IMR-90 (cell line): ENCODE measurements at regions not wholly inside any gene's neighbourhood (a gene's known extent, or its start where the extent isn't known, plus 50 kb on each side); places are given as distances from the start of the nearest gene placed in this dataset.

ENCODE experiments used
- ATAC-seq: fragments of 200-7000 bp; cut with Tn5 transposase; 2 replicates; pipeline ENCODE4 v1.9.1; 2020; ENCODE audit warnings: low read depth, mild to moderate bottlenecking, moderate library complexity
- BruUV-seq: library from RNA; stranded (reverse); fragments of 400-500 nt; replicated peaks from 2 replicates; lab custom pipeline; 2021; lab: Mats Ljungman, UMichigan
- CTCF ChIA-PET: fragments of 300-600 bp; formaldehyde crosslinking; extraction: SDS; loops from one replicate; lab custom pipeline; 2021; ENCODE audit warnings: antibody characterized with exemption; lab: Yijun Ruan, JAX
- POLR2A ChIA-PET: fragments of 300-600 bp; sonication (Branson Sonifier 250); formaldehyde crosslinking; loops from one replicate; lab custom pipeline; 2022; ENCODE audit warnings: antibody characterized with exemption; ENCODE audit not compliant: unreplicated experiment; lab: Charles Lee
- DNase-seq: peaks from one replicate; pipeline ENCODE4 v3.0.0; 2013
- H2AFZ ChIP-seq: replicated peaks from 2 replicates; pipeline ENCODE3; 2013; ENCODE audit warnings: low read length, mild to moderate bottlenecking; ENCODE audit not compliant: poor library complexity
- H2AK5ac ChIP-seq: 2 replicates; pipeline ENCODE4 v1.6.1; 2013; ENCODE audit warnings: low read depth, low read length, inconsistent platforms
- H2AK9ac ChIP-seq: replicated peaks from 2 replicates; pipeline ENCODE3; 2013; ENCODE audit warnings: mild to moderate bottlenecking, low read depth, low read length, moderate library complexity; ENCODE audit not compliant: poor library complexity
- H2BK120ac ChIP-seq: 2 replicates; pipeline ENCODE4 v1.6.1; 2013; ENCODE audit warnings: low read depth, low read length, inconsistent platforms
- H2BK15ac ChIP-seq: 3 replicates; pipeline ENCODE4 v1.6.1; 2013; ENCODE audit warnings: low read depth, low read length, inconsistent platforms
- H2BK20ac ChIP-seq: 2 replicates; pipeline ENCODE4 v1.6.1; 2013; ENCODE audit warnings: low read depth, mild to moderate bottlenecking, inconsistent platforms, low read length, moderate library complexity
- H2BK5ac ChIP-seq: 2 replicates; pipeline ENCODE4 v1.6.1; 2013; ENCODE audit warnings: mild to moderate bottlenecking, low read depth, low read length, inconsistent platforms; ENCODE audit not compliant: poor library complexity, severe bottlenecking
- H3K14ac ChIP-seq: replicated peaks from 2 replicates; pipeline ENCODE4 v1.6.1; 2013; ENCODE audit warnings: low read depth, low read length, inconsistent platforms
- H3K18ac ChIP-seq: 2 replicates; pipeline ENCODE4 v1.6.1; 2013; ENCODE audit warnings: low read depth, low read length, control low read depth
- H3K23ac ChIP-seq: 2 replicates; pipeline ENCODE4 v1.6.1; 2013; ENCODE audit warnings: low read depth, low read length, inconsistent platforms
- H3K27ac ChIP-seq: 2 replicates; pipeline ENCODE4 v1.5.1; 2013; ENCODE audit warnings: mild to moderate bottlenecking, control low read depth, low read length; ENCODE audit not compliant: insufficient read depth
- H3K27me3 ChIP-seq: 2 replicates; pipeline ENCODE4 v1.6.1; 2013; ENCODE audit warnings: low read length; ENCODE audit not compliant: control insufficient read depth, insufficient read depth
- H3K36me3 ChIP-seq: 2 replicates; pipeline ENCODE4 v1.6.1; 2013; ENCODE audit warnings: low read length, mixed read lengths; ENCODE audit not compliant: control insufficient read depth, insufficient read depth
- H3K4ac ChIP-seq: 2 replicates; pipeline ENCODE4 v1.6.1; 2013; ENCODE audit warnings: low read depth, low read length, inconsistent platforms
- H3K4me1 ChIP-seq: 2 replicates; pipeline ENCODE4 v1.6.1; 2013; ENCODE audit warnings: low read length, mixed read lengths; ENCODE audit not compliant: control insufficient read depth, insufficient read depth
- H3K4me2 ChIP-seq: 2 replicates; pipeline ENCODE4 v1.6.1; 2013; ENCODE audit warnings: low read depth, mild to moderate bottlenecking, control low read depth, low read length, moderate library complexity
- H3K4me3 ChIP-seq: 2 replicates; pipeline ENCODE4 v1.5.1; 2013; ENCODE audit warnings: low read depth, mild to moderate bottlenecking, control low read depth, low read length, moderate library complexity; ENCODE audit not compliant: insufficient read depth
- H3K56ac ChIP-seq: 2 replicates; pipeline ENCODE4 v1.6.1; 2013; ENCODE audit warnings: low read length, inconsistent platforms; ENCODE audit not compliant: insufficient read depth; ENCODE audit errors: extremely low read depth
- H3K79me1 ChIP-seq, 2 experiments: 2 replicates each; pipeline ENCODE4 v1.6.1; 2013; ENCODE audit warnings: low read length in 2 of 2, inconsistent platforms in 1 of 2, low read depth in 1 of 2
- H3K9ac ChIP-seq: 2 replicates; pipeline ENCODE4 v1.6.1; 2013; ENCODE audit warnings: low read depth, low read length, control low read depth
- H3K9me1 ChIP-seq: 2 replicates; pipeline ENCODE4 v1.6.1; 2013; ENCODE audit warnings: low read length, inconsistent platforms; ENCODE audit not compliant: insufficient read depth
- H3K9me3 ChIP-seq: 2 replicates; pipeline ENCODE4 v1.6.1; 2013; ENCODE audit warnings: low read length; ENCODE audit not compliant: control insufficient read depth, insufficient read depth
- H4K20me1 ChIP-seq: 2 replicates; pipeline ENCODE4 v1.6.1; 2013; ENCODE audit warnings: low read length, inconsistent platforms; ENCODE audit not compliant: insufficient read depth
- H4K5ac ChIP-seq: 2 replicates; pipeline ENCODE4 v1.6.1; 2013; ENCODE audit warnings: mild to moderate bottlenecking, low read depth, low read length, control low read depth
- H4K8ac ChIP-seq, 2 experiments: 2 replicates each; pipeline ENCODE4 v1.6.1; 2013; ENCODE audit warnings: low read depth in 2 of 2, low read length in 2 of 2, control low read depth in 1 of 2, inconsistent platforms in 1 of 2
- H4K91ac ChIP-seq: 2 replicates; pipeline ENCODE4 v1.6.1; 2013; ENCODE audit warnings: low read depth, low read length, inconsistent platforms; ENCODE audit not compliant: insufficient read depth
- BHLHE40 ChIP-seq: fragments of 150-350 bp; IDR thresholded peaks from 2 replicates; pipeline ENCODE4 v1.6.1; 2016; ENCODE audit warnings: mild to moderate bottlenecking, low read depth, low read length
- CEBPB ChIP-seq: IDR thresholded peaks from 2 replicates; pipeline ENCODE4 v1.6.1; 2012; ENCODE audit warnings: low read depth, low read length, improper control_type of control experiment
- CHD1 ChIP-seq: IDR thresholded peaks from 2 replicates; pipeline ENCODE4 v1.6.1; 2012; ENCODE audit warnings: low read depth, low read length, improper control_type of control experiment
- ELK1 ChIP-seq: fragments of 150-350 bp; IDR thresholded peaks from 2 replicates; pipeline ENCODE4 v1.6.1; 2016; ENCODE audit warnings: low read depth, mild to moderate bottlenecking, low read length, moderate library complexity, borderline replicate concordance
- FOS ChIP-seq: fragments of 150-350 bp; IDR thresholded peaks from 2 replicates; pipeline ENCODE4 v1.6.1; 2016; ENCODE audit warnings: low read depth, low read length
- MAFK ChIP-seq: IDR thresholded peaks from 2 replicates; pipeline ENCODE4 v1.6.1; 2012; ENCODE audit warnings: low read depth, low read length, improper control_type of control experiment
- MAZ ChIP-seq: IDR thresholded peaks from 2 replicates; pipeline ENCODE4 v1.6.1; 2012; ENCODE audit warnings: low read depth, mild to moderate bottlenecking, low read length, improper control_type of control experiment, moderate library complexity, borderline replicate concordance
- MXI1 ChIP-seq: IDR thresholded peaks from 2 replicates; pipeline ENCODE4 v1.6.1; 2012; ENCODE audit warnings: low read depth, mild to moderate bottlenecking, low read length, moderate library complexity, borderline replicate concordance
- NFE2L2 ChIP-seq: fragments of 150-350 bp; IDR thresholded peaks from 2 replicates; pipeline ENCODE4 v1.6.1; 2016; ENCODE audit warnings: low read depth, mild to moderate bottlenecking, low read length
- POLR2A ChIP-seq: IDR thresholded peaks from 2 replicates; pipeline ENCODE4 v1.6.1; 2012; ENCODE audit warnings: mild to moderate bottlenecking, low read depth, low read length
- RAD21 ChIP-seq: IDR thresholded peaks from 2 replicates; pipeline ENCODE4 v1.6.1; 2012; ENCODE audit warnings: low read length, improper control_type of control experiment
- RCOR1 ChIP-seq: IDR thresholded peaks from 2 replicates; pipeline ENCODE4 v1.6.1; 2012; ENCODE audit warnings: mild to moderate bottlenecking, low read length, improper control_type of control experiment; ENCODE audit not compliant: insufficient replicate concordance
- RFX5 ChIP-seq: IDR thresholded peaks from 2 replicates; pipeline ENCODE4 v1.8.0; 2012; ENCODE audit warnings: low read depth, mild to moderate bottlenecking, low read length, moderate library complexity
- SMC3 ChIP-seq: fragments of 150-350 bp; IDR thresholded peaks from 2 replicates; pipeline ENCODE4 v1.6.1; 2016; ENCODE audit warnings: low read depth, mild to moderate bottlenecking, antibody characterized with exemption, low read length, moderate library complexity
- WGBS, 2 experiments: methylation state at CpG; one replicate each; pipeline versions ENCODE4 v1.1.5 to v1.1.7; 2013; ENCODE audit warnings: missing lambda C conversion rate in 2 of 2; ENCODE audit not compliant: insufficient read length in 1 of 2; ENCODE audit errors: extremely low coverage in 2 of 2; 5-methylcytosine and 5-hydroxymethylcytosine counted together
- dilution Hi-C: fragments of 300-500 bp; cut with HindIII; formaldehyde crosslinking; loops from one replicate; pipeline ENCODE4 v1.14.3; 2018; ENCODE audit warnings: low sequenced_read_pairs; ENCODE audit not compliant: unreplicated experiment
- in situ Hi-C: fragments of 300-500 bp; cut with MboI; formaldehyde crosslinking; loops from 3 replicates; pipeline ENCODE4 v1.14.3; 2019; ENCODE audit warnings: low sequenced_read_pairs, inconsistent platforms, mixed read lengths
- intact Hi-C: fragments of 100-400 bp; cut with micrococcal nuclease; formaldehyde crosslinking; loops from 2 replicates; pipeline ENCODE4 v1.10.0; 2022
- TF ChIP-seq, protein P1 (sequence below): fragments of 150-350 bp; IDR thresholded peaks from 2 replicates; pipeline ENCODE4 v1.6.1; 2017; ENCODE audit warnings: mild to moderate bottlenecking, antibody characterized with exemption, low read length, low read depth
- TF ChIP-seq, protein P2 (sequence below): conservative IDR thresholded peaks from 2 replicates; pipeline ENCODE4 v1.5.1; 2012; ENCODE audit warnings: mild to moderate bottlenecking, low read depth, low read length, improper control_type of control experiment

- H3K4me1 ChIP-seq: no peaks in the 10 kb centered on the region
- H2AFZ ChIP-seq: no peak overlapping the region
- ChIA-PET CTCF (no interaction called here), POLR2A (no interaction called here)
- no peak overlapping the region for H3K56ac ChIP-seq
- no peak overlapping the region for H3K4me3 ChIP-seq
- no peak overlapping the region for H3K4ac ChIP-seq
- H3K9ac ChIP-seq: no peak overlapping the region
- dilution Hi-C loops (no loop called here), in situ Hi-C loops (no loop called here), intact Hi-C loops (no loop called here)
- H3K9me1 ChIP-seq: 0 out of 2 replicates have a peak, but pooled peaks cover 3% of the 10 kb centered on the region
- no peak overlapping the region for H3K18ac ChIP-seq
- H2BK120ac ChIP-seq: no peak overlapping the region
- H3K27ac ChIP-seq: no peak overlapping the region
- peaks cover 10% of the 10 kb centered on the region for H3K27me3 ChIP-seq
- no TSS peak for BruUV-seq
- no peak overlapping the region for H2BK15ac ChIP-seq
- H3K36me3 ChIP-seq: no peaks in the 10 kb centered on the region
- no peak overlapping the region for H4K8ac ChIP-seq
- no peak overlapping the region for H3K14ac ChIP-seq
- ATAC-seq (no peak), DNase-seq (no peak)
- no peak overlapping the region for H2BK5ac ChIP-seq
- no peaks in the 10 kb centered on the region for H3K9me3 ChIP-seq
- H4K91ac ChIP-seq: no peak overlapping the region
- no peak overlapping the region for H2AK5ac ChIP-seq
- H2BK20ac ChIP-seq: no peak overlapping the region
- no CpG with 5 or more reads among the region's 1 CpG for WGBS, 2 experiments
- H3K4me2 ChIP-seq: no peak overlapping the region
- no peaks in the 10 kb centered on the region for H3K79me1 ChIP-seq
- no peak overlapping the region for H3K23ac ChIP-seq
- TF ChIP-seq CHD1 (no peak), FOS (no peak), RCOR1 (no peak), MAFK (no peak), ELK1 (no peak), POLR2A (no peak), CEBPB (no peak), MXI1 (no peak), SMC3 (no peak), RAD21 (no peak), BHLHE40 (no peak), MAZ (no peak), NFE2L2 (no peak), RFX5 (no peak)
- TF ChIP-seq, protein P1, sequence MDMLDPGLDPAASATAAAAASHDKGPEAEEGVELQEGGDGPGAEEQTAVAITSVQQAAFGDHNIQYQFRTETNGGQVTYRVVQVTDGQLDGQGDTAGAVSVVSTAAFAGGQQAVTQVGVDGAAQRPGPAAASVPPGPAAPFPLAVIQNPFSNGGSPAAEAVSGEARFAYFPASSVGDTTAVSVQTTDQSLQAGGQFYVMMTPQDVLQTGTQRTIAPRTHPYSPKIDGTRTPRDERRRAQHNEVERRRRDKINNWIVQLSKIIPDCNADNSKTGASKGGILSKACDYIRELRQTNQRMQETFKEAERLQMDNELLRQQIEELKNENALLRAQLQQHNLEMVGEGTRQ: no peak
- TF ChIP-seq, protein P2, sequence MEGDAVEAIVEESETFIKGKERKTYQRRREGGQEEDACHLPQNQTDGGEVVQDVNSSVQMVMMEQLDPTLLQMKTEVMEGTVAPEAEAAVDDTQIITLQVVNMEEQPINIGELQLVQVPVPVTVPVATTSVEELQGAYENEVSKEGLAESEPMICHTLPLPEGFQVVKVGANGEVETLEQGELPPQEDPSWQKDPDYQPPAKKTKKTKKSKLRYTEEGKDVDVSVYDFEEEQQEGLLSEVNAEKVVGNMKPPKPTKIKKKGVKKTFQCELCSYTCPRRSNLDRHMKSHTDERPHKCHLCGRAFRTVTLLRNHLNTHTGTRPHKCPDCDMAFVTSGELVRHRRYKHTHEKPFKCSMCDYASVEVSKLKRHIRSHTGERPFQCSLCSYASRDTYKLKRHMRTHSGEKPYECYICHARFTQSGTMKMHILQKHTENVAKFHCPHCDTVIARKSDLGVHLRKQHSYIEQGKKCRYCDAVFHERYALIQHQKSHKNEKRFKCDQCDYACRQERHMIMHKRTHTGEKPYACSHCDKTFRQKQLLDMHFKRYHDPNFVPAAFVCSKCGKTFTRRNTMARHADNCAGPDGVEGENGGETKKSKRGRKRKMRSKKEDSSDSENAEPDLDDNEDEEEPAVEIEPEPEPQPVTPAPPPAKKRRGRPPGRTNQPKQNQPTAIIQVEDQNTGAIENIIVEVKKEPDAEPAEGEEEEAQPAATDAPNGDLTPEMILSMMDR: no peak
- H4K5ac ChIP-seq: no peak overlapping the region
- H2AK9ac ChIP-seq: no peak overlapping the region
- no peaks in the 10 kb centered on the region for H4K20me1 ChIP-seq
Measured at GRCh38 chr6:14569394-14569793, 451.8 kb downstream of the CD83 start.
